K562 (cell line): ENCODE measurements at regions not wholly inside any gene's neighbourhood (a gene's known extent, or its start where the extent isn't known, plus 50 kb on each side); places are given as distances from the start of the nearest gene placed in this dataset.

Experiments used
- ATAC-seq: fragments of 200-7000 bp; cut with Tn5 transposase; 3 replicates; pipeline ENCODE4 v1.9.1; 2020; ENCODE audit warnings: moderate library complexity
- BruUV-seq: library from RNA; stranded (reverse); fragments of 400-500 nt; replicated peaks from 2 replicates; lab custom pipeline; 2021; lab: Mats Ljungman, UMichigan
- CTCF ChIA-PET: fragments of 300-600 bp; formaldehyde crosslinking; extraction: SDS; loops from one replicate; lab custom pipeline; 2021; ENCODE audit warnings: low intra/inter-chr PET ratio; lab: Yijun Ruan, JAX
- POLR2A ChIA-PET: fragments of 300-600, 350-650 bp; sonication (Branson Sonifier 250); formaldehyde crosslinking; extraction: SDS; loops from one replicate; lab custom pipeline; 2021; ENCODE audit warnings: antibody characterized with exemption, inconsistent platforms; lab: Yijun Ruan, JAX
- DNase-seq, 4 experiments: peaks; one replicate each; pipeline versions ENCODE4 v3.0.0 to v3.0.0-alpha.2; 2011 to 2018; ENCODE audit warnings: low spot score in 3 of 4, mixed read lengths in 3 of 4; ENCODE audit errors: extremely low read depth in 1 of 4
- FAIRE-seq: peaks from 2 replicates; lab custom pipeline; 2011; peaks lifted over from hg19 to GRCh38; lab: Jason Lieb, UNC
- H2AFZ ChIP-seq: 2 replicates; pipeline ENCODE4 v1.6.0; 2011; ENCODE audit warnings: low read depth, low read length, control low read depth, inconsistent platforms
- H3K27ac ChIP-seq: fragments of 200-600 bp; 3 replicates; pipeline ENCODE4 v1.8.0; 2011; ENCODE audit warnings: low read depth, mild to moderate bottlenecking, control low read depth, inconsistent platforms, low read length, moderate library complexity, mixed read lengths; ENCODE audit errors: extremely low read depth
- H3K27me3 ChIP-seq, 2 experiments: fragments of 300-600 bp in 1 of 2; 2 replicates in 1 of 2; 3 replicates in 1 of 2; pipeline versions ENCODE4 v1.6.0 to v1.8.0; 2011; ENCODE audit warnings: inconsistent platforms in 2 of 2, low read length in 2 of 2, mild to moderate bottlenecking in 1 of 2, mixed read lengths in 1 of 2, moderate library complexity in 1 of 2; ENCODE audit not compliant: control insufficient read depth in 2 of 2, insufficient read depth in 2 of 2
- H3K36me3 ChIP-seq: fragments of 300-600 bp; 3 replicates; pipeline ENCODE4 v1.8.0; 2011; ENCODE audit warnings: mild to moderate bottlenecking, low read length, inconsistent platforms; ENCODE audit not compliant: control insufficient read depth, insufficient read depth
- H3K4me1 ChIP-seq, 2 experiments: fragments of 200-600 bp in 1 of 2; replicated peaks in 1 of 2; 2 replicates in 1 of 2; 3 replicates in 1 of 2; pipeline versions ENCODE4 v1.5.1 to v1.8.0; 2011; ENCODE audit warnings: inconsistent platforms in 2 of 2, low read length in 2 of 2, mild to moderate bottlenecking in 1 of 2, mixed read lengths in 1 of 2, moderate library complexity in 1 of 2; ENCODE audit not compliant: control insufficient read depth in 2 of 2, insufficient read depth in 2 of 2
- H3K4me2 ChIP-seq: 2 replicates; pipeline ENCODE4 v1.6.1; 2011; ENCODE audit warnings: low read length, control low read depth, inconsistent platforms, mixed read lengths; ENCODE audit not compliant: insufficient read depth
- H3K4me3 ChIP-seq: fragments of 200-600 bp; sonication (generic), shearing (Covaris generic); 2 replicates; pipeline ENCODE4 v1.5.1; 2016; ENCODE audit warnings: control low read depth, inconsistent platforms
- H3K79me2 ChIP-seq: fragments of 200-600 bp; 3 replicates; pipeline ENCODE4 v1.8.0; 2011; ENCODE audit warnings: low read length, inconsistent platforms; ENCODE audit not compliant: control insufficient read depth, insufficient read depth
- H3K9ac ChIP-seq, 2 experiments: 2 replicates each; pipeline versions ENCODE4 v1.6.0 to v1.6.1; 2011; ENCODE audit warnings: low read depth in 2 of 2, low read length in 2 of 2, control low read depth in 1 of 2, inconsistent platforms in 1 of 2, mild to moderate bottlenecking in 1 of 2, mixed read lengths in 1 of 2; ENCODE audit not compliant: insufficient read depth in 1 of 2
- H3K9me1 ChIP-seq: one replicate; pipeline ENCODE4 v1.6.0; 2011; ENCODE audit warnings: inconsistent platforms, mild to moderate bottlenecking, low read length, moderate library complexity; ENCODE audit not compliant: control insufficient read depth, insufficient read depth
- H3K9me3 ChIP-seq: replicated peaks from 2 replicates; pipeline ENCODE4 v1.5.1; 2011; ENCODE audit warnings: low read depth, low read length, inconsistent platforms; ENCODE audit not compliant: control insufficient read depth, insufficient read depth
- H4K20me1 ChIP-seq: replicated peaks from 2 replicates; pipeline ENCODE4 v1.6.1; 2011; ENCODE audit warnings: low read length, inconsistent platforms, mixed read lengths; ENCODE audit not compliant: control insufficient read depth, insufficient read depth
- ARID2 ChIP-seq: fragments of 450-650 bp; IDR thresholded peaks from 2 replicates; pipeline ENCODE4 v1.6.1; 2017; ENCODE audit warnings: antibody characterized with exemption, mild to moderate bottlenecking
- BDP1 ChIP-seq: IDR thresholded peaks from 3 replicates; pipeline ENCODE4 v1.6.1; 2011; ENCODE audit not compliant: insufficient read length, insufficient read depth
- COPS2 ChIP-seq: fragments of 450-650 bp; conservative IDR thresholded peaks from 2 replicates; pipeline ENCODE4 v1.6.1; 2016; ENCODE audit warnings: mild to moderate bottlenecking, moderate library complexity
- EP400 ChIP-seq: fragments of 450-650 bp; IDR thresholded peaks from 2 replicates; pipeline ENCODE4 v1.6.1; 2017; ENCODE audit warnings: antibody characterized with exemption, mild to moderate bottlenecking, moderate library complexity
- FIP1L1 ChIP-seq: fragments of 200-400 bp; formaldehyde crosslinking; IDR thresholded peaks from 2 replicates; pipeline ENCODE4 v1.6.1; 2018; ENCODE audit warnings: mild to moderate bottlenecking, low read depth, low read length; ENCODE audit not compliant: poor library complexity, severe bottlenecking
- HNRNPK ChIP-seq: fragments of 200-400 bp; formaldehyde crosslinking; IDR thresholded peaks from one replicate; pipeline ENCODE4 v1.6.1; 2018; ENCODE audit warnings: mild to moderate bottlenecking, low read depth, low read length; ENCODE audit not compliant: poor library complexity, severe bottlenecking
- MTA2 ChIP-seq: fragments of 450-650 bp; IDR thresholded peaks from 2 replicates; pipeline ENCODE4 v1.6.1; 2016; ENCODE audit warnings: low read depth
- OTX1 ChIP-seq: fragments of 450-650 bp; formaldehyde crosslinking; IDR thresholded peaks from 2 replicates; pipeline ENCODE4 v1.4.0; 2022; ENCODE audit warnings: mild to moderate bottlenecking
- PCBP2 ChIP-seq: fragments of 200-400 bp; formaldehyde crosslinking; IDR thresholded peaks from 2 replicates; pipeline ENCODE4 v1.6.1; 2018; ENCODE audit warnings: low read length, low read depth, mild to moderate bottlenecking, moderate library complexity; ENCODE audit not compliant: poor library complexity, severe bottlenecking
- POLR2A ChIP-seq: fragments of 450-650 bp; conservative IDR thresholded peaks from 2 replicates; pipeline ENCODE4 v1.6.1; 2016
- RBFOX2 ChIP-seq: fragments of 200-400 bp; formaldehyde crosslinking; IDR thresholded peaks from 2 replicates; pipeline ENCODE4 v1.6.1; 2017; ENCODE audit warnings: low read depth, mild to moderate bottlenecking, low read length, moderate library complexity
- RBM17 ChIP-seq: fragments of 200-400 bp; formaldehyde crosslinking; IDR thresholded peaks from 2 replicates; pipeline ENCODE4 v1.6.1; 2017; ENCODE audit warnings: low read depth, mild to moderate bottlenecking, low read length, borderline replicate concordance
- SPI1 ChIP-seq: IDR thresholded peaks from 2 replicates; pipeline ENCODE4 v1.6.1; 2011; ENCODE audit warnings: low read depth, low read length, control low read depth, borderline replicate concordance
- SRF ChIP-seq, 2 experiments: fragments of 250-450, 450-650 bp in 1 of 2; sonication (Bioruptor Pico) in 1 of 2; sonication (generic) in 1 of 2; formaldehyde crosslinking; IDR thresholded peaks; 2 replicates each; pipeline versions ENCODE4 v1.5.0 to v1.5.1; 2020 to 2022; ENCODE audit warnings: mild to moderate bottlenecking in 1 of 2, missing genetic modification reagents in 1 of 2
- ZC3H8 ChIP-seq: fragments of 450-650 bp; IDR thresholded peaks from 2 replicates; pipeline ENCODE4 v1.6.1; 2017
- ZFPM2 ChIP-seq: fragments of 250-450 bp; sonication (Bioruptor Pico); IDR thresholded peaks from 2 replicates; pipeline ENCODE4 v1.5.1; 2022; ENCODE audit warnings: mild to moderate bottlenecking
- ZNF239 ChIP-seq: fragments of 250-450 bp; sonication (Bioruptor Pico); IDR thresholded peaks from 2 replicates; pipeline ENCODE4 v1.4.0; 2020; ENCODE audit warnings: mild to moderate bottlenecking
- WGBS: fragments of 100-300 bp; shearing (Covaris generic); methylation state at CpG from one replicate; pipeline ENCODE4 v1.1.6; 2016; ENCODE audit warnings: low coverage, mixed read lengths; ENCODE audit not compliant: insufficient coverage; ENCODE audit errors: missing lambda C conversion rate; 5-methylcytosine and 5-hydroxymethylcytosine counted together
- in situ Hi-C: fragments of 300-500 bp; cut with MboI; formaldehyde crosslinking; loops from 4 replicates; pipeline ENCODE4 v1.15.0; 2018; ENCODE audit warnings: inconsistent platforms, mixed read lengths
- intact Hi-C: fragments of 100-400 bp; cut with micrococcal nuclease; formaldehyde crosslinking; loops from 2 replicates; pipeline ENCODE4 v1.14.2; 2022
- TF ChIP-seq, protein P1 (sequence below): fragments of 450-650 bp; conservative IDR thresholded peaks from 2 replicates; pipeline ENCODE4 v1.6.1; 2016; ENCODE audit warnings: missing genetic modification characterization, low read depth, mild to moderate bottlenecking, missing compliant biosample characterization, moderate library complexity

DNA sequence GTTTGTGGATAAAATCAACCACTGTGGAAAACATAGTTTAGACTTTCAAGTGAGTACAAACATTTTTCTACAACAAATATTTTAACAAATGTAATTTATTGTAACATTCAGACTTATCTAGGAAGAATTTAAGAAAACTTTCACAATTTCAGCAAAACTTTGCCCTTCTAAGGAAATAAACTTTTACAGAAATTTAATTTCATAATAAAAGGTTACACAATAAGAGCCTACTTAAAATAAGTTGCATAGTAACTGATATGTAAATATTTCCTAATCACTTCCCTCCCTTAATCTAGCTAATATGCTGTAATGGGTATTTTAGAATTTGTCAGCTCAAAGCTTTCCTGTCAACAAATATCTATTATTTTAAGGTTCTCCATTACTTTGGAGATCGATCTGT is 1899.9 kb downstream of the MAT2B start:
- no peaks in the 10 kb centered on the region for H3K36me3 ChIP-seq
- BruUV-seq = no TSS peak
- H3K27me3 ChIP-seq = no peaks in the 10 kb centered on the region
- no peak for TF ChIP-seq HNRNPK
- no peak for TF ChIP-seq ARID2
- intact Hi-C loops (no loop called here), in situ Hi-C loops (no loop called here)
- FAIRE-seq = no peak
- no peak for DNase-seq
- no peaks in the 10 kb centered on the region for H3K79me2 ChIP-seq
- H3K4me2 ChIP-seq = no peak overlapping the region
- no peak overlapping the region for H3K27ac ChIP-seq
- H4K20me1 ChIP-seq = no peaks in the 10 kb centered on the region
- no peaks in the 10 kb centered on the region for H3K9me3 ChIP-seq
- H3K4me1 ChIP-seq = no peaks in the 10 kb centered on the region
- H3K9me1 ChIP-seq = no peaks in the 10 kb centered on the region
- WGBS = 0% methylated on average over 1 of the region's 1 CpG
- POLR2A ChIA-PET = no interaction called here
- H2AFZ ChIP-seq = no peak overlapping the region
- no peak overlapping the region for H3K4me3 ChIP-seq
- ATAC-seq = no peak
- H3K9ac ChIP-seq = no peak overlapping the region
- CTCF ChIA-PET = no interaction called here

- H3K9me3 ChIP-seq = no peaks in the 10 kb centered on the region
- no peak for DNase-seq
- no peak overlapping the region for H3K4me2 ChIP-seq
- H4K20me1 ChIP-seq = no peaks in the 10 kb centered on the region
- in situ Hi-C loops (no loop called here), intact Hi-C loops (no loop called here)
- H3K4me3 ChIP-seq = no peak overlapping the region
- ATAC-seq = no peak
- no TSS peak for BruUV-seq
- H3K79me2 ChIP-seq = no peaks in the 10 kb centered on the region
- H3K36me3 ChIP-seq = no peaks in the 10 kb centered on the region
- no peaks in the 10 kb centered on the region for H3K9me1 ChIP-seq
- 18% methylated on average over 3 of the region's 3 CpGs for WGBS
- ChIA-PET POLR2A (no interaction called here), CTCF (no interaction called here)
- H3K4me1 ChIP-seq = no peaks in the 10 kb centered on the region
- H3K27ac ChIP-seq = no peak overlapping the region
- H3K9ac ChIP-seq = no peak overlapping the region
- no peaks in the 10 kb centered on the region for H3K27me3 ChIP-seq
- no peak for FAIRE-seq
- no peak overlapping the region for H2AFZ ChIP-seq
- TF ChIP-seq PCBP2 (no peak), BDP1 (no peak), OTX1 (CRISPR knock-in tag) (no peak), ZC3H8 (no peak), SPI1 (no peak), SRF (CRISPR knock-in tag; IDR thresholded peaks at IDR 0.05) (no peak), EP400 (no peak), MTA2 (no peak), RBFOX2 (no peak), FIP1L1 (no peak), HNRNPK (no peak), ZFPM2 (CRISPR knock-in tag) (no peak), RBM17 (no peak), COPS2 (no peak), POLR2A (no peak), ZNF239 (no peak)
- TF ChIP-seq, protein P1, sequence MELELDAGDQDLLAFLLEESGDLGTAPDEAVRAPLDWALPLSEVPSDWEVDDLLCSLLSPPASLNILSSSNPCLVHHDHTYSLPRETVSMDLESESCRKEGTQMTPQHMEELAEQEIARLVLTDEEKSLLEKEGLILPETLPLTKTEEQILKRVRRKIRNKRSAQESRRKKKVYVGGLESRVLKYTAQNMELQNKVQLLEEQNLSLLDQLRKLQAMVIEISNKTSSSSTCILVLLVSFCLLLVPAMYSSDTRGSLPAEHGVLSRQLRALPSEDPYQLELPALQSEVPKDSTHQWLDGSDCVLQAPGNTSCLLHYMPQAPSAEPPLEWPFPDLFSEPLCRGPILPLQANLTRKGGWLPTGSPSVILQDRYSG = no peak
Observed at GRCh38 chr5:165407352-165407751, 1901.9 kb downstream of the MAT2B start.
